HG03280 (cell line): ENCODE measurements at regions not wholly inside any gene's neighbourhood (a gene's known extent, or its start where the extent isn't known, plus 50 kb on each side); places are given as distances from the start of the nearest gene placed in this dataset.
"Not testable (repeated sequence)": the region's sequence is repeated elsewhere in the genome, so short reads cannot be mapped to it uniquely, and the experiment has no call there.

ENCODE experiments used
- ATAC-seq: cut with Tn5 transposase; IDR thresholded peaks from one replicate; pipeline ENCODE4 v1.9.1; 2021; ENCODE audit warnings: mild to moderate bottlenecking, moderate library complexity; ENCODE audit not compliant: unreplicated experiment

DNA sequence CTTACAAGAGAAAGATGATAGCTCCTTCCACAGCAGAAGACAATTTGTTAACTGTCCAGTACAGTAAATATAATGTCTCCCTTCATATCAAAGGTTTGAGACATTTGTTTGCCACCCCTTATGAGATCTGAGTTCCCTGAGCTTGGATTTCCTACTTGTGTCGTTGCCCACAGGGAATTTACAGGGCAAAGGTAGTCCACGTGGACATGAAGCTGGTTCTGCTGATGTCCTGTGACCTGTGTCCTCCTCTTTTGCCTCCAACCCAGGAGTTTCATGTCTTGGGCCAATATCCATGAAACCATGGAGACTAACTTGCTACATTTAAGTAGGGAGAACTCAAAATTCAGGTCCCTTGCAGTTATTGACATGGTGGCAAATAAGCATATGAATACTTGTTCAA lies 172.2 kb upstream of the KCTD7 start:
- not testable (repeated sequence) for ATAC-seq

DNA sequence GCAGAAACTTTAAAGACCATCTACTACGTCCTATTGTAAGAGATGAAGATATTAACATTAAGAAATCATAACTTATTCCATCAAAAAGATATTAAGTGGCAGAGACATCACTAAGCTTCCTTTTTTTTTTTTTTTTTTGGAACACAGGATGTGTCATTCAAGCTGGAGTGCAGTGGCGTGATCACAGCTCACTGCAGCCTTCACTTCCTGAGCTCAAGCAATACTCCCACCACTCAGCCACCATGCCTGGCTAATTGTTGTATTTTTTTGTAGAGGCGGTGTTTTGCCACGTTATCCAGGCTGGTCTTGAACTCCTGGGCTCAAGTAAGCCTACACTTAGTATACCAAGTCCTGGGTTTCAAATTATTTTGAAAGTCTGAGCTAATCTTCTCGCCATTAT lies 169.7 kb upstream of the KCTD7 start:
- not testable (repeated sequence) for ATAC-seq

DNA sequence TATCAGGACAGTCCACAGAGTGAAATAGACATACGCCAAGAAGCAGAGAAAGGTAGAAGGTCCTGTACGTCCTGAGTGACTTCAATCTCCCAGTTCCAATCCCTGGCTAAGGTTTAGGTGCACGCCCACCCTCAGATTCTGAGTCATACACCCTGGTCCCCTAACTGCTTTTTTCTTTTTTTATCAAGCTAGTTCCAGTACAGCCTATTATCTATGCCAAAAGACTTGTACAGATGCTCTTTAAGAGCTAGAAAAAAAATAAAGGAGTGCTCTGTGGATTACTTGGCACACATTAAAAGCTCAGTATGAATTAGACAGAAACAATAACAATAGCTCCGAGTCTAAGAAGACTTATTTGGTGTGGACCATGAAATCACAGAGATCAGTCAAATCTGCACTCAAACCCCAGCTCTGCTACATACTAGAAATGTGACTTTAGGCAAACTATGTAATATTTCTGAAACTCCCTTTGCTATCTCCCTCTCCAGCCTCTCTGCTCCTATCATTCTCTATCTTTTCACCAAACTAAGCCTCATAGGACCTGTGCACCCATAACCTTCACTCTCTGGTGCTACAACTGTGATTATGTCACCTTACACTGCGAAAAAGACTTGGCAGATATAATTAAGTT lies 168.8 kb upstream of the KCTD7 start:
- not testable (repeated sequence) for ATAC-seq

DNA sequence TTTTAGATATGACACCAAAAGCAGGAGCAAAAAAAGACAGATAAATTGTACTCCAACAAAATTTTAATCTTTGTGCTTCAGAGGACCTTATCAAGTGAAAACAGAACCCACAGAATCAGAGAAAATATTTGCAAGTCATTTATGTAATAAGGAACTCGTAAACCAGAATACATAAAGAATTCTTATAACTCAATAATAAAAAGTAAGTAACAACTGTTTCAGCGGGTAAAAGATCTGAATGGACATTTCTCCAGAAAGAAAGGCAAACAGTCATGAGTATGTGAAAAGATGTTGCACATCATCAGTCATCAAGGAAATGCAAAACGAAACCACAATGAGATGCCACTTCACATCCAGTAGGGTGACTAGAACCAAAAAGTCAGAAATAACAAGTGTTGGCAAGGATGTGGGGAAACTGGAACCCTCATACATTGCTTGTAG lies 167.7 kb upstream of the KCTD7 start:
- ATAC-seq, result no peak

DNA sequence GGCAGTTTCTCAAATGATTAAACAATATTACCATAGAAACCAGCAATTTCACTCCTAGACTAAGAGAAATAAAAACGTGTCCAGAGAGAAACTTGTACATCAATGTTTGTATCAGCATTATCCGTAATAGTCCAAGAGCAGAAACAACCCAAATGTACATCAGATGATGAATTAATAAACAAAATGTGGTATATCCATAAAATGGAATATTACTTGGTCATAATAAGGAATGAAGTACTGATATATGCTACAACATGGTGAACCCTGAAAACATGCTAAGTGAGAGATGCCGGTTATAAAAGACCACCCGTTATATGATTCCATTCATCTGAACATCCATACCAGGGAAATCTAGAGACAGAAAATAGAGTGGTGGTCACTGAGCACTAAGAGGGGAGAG lies 167.3 kb upstream of the KCTD7 start:
- ATAC-seq, result not testable (repeated sequence)

DNA sequence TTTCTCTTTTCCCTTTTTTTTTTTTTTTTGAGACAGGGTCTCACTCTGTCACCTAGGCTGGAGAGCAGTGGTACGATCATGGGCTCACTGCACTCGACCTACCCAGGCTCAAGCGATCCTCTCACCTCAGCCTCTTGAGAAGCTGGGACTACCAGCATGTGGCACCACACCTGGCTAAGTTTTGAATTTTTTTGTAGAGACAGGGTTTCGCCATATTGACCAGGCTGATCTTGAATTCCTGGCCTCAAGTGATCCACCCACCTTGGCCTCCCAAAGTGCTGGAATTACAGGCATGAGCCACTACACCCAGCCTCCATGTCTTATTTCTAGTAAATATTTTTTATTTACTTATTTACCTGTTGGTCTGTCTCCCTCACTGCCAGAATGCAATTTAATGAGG lies 165.8 kb upstream of the KCTD7 start:
- not testable (repeated sequence) for ATAC-seq

DNA sequence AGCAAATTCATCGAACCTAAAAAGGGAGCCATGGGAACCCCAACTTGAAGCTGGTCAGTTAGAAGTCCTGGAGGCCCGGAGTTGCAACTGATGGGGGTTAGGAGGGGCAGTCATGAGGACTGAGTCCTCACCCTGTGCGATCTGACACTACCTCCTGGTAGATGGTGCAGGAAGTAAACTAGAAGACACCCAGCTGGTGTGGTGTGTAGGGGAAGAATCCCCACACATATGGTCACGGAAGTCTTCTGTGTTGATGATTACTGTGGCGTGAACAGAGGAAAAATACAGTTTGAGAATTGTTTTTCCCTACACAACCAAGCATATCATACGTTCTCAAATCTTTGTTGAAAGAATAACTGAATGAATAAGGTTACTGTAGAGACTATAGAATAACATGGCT lies 164.6 kb upstream of the KCTD7 start:
- no peak for ATAC-seq

DNA sequence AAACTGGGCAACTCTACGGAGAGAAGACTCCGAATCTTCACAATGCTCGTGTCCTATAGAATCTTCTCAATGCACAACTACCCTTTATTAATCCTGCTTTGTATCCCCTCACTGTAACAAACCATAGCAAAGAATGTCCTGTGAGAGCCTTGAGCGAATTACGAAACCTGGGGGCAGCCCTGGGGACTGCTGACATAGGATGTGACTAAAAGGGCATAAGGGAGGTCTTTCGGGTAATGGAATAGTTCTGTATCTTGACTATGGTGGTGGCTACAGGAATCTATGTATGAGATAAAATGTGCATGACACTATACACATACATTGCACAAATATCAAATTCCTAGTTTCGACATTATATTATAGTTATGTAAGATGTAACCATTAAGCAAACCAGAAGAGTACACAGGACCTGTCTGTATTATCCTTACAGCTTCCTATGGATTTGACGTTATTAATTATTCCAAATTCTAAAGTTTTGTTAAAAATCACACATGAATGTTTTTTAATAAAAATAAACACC lies 162.5 kb upstream of the KCTD7 start:
- no peak for ATAC-seq

DNA sequence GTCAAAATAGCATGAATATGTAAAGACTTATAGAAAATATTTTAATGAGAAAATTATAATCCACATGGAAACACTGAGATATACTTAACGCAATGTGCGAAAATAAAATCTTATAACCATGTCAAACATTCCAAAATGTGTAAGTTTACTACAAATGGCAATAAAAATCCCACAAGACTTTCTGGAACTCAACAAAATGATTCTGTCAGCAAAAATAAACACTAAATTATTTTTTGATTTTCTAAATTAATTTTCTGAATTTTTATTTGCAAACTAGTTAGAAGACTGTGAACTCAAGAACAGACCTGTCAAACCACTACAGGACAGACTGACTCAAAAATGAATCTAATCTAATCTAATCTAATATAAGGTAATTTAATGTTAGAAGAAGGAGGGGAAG lies 160.8 kb upstream of the KCTD7 start:
- no peak for ATAC-seq

DNA sequence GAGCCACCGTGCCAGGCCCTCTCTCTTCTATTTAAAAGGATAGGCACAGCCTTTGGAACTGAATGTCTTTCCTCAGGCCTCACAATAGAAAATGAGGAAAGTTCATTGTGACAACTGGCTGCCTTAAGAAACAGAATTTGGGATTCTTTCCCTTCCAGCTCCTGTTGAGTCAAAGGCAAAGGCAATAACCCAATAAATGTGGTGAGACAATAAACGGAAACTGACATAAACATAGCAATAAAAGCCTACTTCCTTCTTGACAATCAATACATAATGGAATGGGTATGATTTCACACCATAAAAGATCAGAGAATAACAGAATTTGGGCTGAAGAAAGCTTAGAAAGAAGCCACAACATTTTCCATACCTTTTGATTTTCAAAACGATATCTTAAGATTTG lies 155.6 kb upstream of the KCTD7 start:
- not testable (repeated sequence) for ATAC-seq

DNA sequence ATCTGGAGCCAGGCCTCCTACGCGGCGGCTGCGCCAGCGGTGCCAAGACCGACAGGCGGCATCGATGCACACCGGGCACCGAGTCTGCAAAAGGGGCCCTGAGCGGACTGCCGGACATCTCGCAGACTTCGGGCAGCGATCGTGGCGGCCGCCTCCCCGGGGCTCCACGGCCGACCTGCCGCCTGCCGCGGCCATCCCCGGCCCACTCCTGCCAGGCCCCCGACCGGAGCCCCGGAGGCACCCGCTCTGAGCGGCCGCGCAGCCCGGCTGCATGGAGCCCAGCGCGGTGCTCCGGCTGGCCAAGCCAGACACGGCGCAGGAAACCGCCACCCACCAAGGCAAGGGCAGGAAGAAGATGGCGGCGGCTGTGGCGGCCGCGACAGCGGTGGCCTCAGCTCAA lies 154.2 kb upstream of the KCTD7 start:
- no peak for ATAC-seq

DNA sequence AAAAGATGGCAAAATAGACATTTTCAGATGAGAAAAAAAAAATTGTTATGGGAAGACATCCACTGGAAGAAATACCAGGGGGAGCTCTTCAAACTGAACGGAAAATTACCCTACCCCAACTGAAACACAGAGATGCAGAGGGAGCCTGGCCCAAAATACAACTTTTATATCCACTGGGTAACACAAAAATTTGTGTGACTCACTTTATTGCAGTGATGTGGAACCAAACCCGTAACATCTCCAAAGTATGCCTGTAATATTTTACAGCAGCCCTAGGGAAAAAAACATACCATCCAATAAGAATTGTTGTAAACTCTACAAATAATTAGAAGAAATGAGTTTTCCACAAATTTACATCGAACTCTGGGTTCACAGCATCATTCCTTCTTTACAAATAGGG lies 152.6 kb upstream of the KCTD7 start:
- not testable (repeated sequence) for ATAC-seq

DNA sequence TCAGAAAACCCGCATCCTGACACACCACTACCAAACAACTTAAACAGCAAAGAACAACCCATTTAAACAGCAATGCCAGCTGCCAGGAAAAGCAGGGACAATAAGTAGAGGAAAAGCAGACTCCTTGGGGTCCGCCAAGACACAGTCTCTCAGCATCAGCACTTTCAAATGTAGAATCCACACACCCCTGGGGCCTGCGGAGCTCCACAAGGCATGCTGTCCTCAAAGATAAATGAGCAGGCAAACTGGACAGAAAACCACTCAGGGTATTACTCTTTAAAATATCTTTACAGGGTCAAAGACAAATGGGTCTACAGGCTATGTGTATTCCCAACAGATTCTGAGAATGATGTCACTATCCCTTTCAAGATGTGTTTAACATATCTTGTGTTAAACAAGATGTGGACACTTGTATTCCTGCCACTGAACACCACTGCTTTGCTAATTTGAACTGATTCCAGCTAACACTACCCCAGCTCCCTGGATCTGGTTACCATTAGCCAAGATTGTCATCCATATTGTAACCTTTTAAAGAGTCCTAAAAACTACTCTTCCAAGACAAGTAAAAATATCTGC lies 150.8 kb upstream of the KCTD7 start:
- not testable (repeated sequence) for ATAC-seq

DNA sequence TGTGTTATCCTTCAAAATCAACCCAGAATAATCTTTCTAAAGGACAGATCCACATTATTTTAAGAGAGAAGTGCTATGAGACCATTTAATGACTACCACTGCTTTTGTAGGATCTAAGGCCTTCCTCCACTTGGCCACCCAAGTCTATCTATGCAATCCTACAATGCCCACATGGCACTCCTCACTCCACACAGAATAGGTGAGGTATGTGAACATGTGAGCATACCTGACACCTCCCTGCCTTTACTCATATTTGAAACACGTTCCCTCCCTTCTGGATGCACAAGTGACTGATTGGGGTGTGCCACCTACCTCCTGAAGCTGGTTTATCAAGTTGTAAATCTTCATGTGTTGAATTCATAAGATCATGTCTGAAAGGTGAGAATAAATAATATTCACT lies 147.5 kb upstream of the KCTD7 start:
- ATAC-seq, result not testable (repeated sequence)

DNA sequence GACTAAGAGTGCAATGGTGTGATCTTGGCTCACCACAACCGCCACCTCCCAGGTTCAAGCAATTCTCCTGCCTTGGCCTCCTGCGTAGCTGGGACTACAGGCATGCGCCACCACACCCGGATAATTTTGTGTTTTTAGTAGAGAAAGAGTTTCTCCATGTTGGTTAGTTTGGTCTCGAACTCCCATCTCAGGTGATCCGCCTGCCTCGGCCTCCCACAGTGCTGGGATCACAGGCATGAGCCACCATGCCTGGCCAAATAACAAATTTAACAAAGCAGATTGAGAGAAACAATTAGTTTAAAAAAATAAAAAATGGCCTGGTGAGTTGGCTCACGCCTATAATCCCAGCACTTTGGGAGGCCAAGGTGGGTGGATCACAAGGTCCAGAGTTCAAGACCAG lies 139.6 kb upstream of the KCTD7 start:
- ATAC-seq, result not testable (repeated sequence)

DNA sequence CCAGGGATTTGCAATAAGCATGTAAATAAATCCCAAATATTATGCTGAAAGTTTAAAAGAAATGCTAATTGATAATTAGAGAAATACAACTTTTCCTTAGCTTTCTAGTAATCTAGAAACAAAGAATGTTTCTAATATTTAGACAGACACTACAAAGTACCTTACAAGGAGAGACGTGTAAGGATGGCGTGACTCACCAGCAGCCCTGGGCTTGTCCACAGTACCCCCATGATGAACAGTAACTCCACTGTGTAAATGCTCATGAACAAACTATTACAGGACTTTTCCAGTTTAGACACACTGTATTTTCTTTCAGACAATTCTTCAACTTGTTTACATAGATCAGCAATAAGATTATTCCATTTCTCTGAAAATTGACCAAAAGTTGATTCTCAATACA lies 138.9 kb upstream of the KCTD7 start:
- ATAC-seq, result not testable (repeated sequence)

DNA sequence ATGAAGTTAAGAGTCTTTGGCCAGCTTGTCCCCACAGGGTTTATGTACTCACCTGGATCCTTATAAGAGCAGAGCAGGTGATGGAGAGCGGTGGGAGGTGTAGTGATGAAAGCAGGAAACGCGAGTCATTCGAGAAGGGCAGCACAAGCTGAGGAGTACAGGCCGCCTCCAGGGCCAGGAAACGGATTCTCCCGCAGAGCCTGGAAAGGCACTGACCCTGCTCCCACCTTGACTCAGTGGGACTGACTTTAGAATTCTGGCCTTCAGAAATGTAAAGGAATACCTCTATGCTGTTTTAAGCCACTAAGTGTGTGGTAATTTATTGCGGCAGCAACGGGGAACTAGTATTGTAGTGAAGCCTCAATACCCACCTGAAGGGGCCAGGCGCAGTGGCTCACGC lies 137.7 kb upstream of the KCTD7 start:
- not testable (repeated sequence) for ATAC-seq

DNA sequence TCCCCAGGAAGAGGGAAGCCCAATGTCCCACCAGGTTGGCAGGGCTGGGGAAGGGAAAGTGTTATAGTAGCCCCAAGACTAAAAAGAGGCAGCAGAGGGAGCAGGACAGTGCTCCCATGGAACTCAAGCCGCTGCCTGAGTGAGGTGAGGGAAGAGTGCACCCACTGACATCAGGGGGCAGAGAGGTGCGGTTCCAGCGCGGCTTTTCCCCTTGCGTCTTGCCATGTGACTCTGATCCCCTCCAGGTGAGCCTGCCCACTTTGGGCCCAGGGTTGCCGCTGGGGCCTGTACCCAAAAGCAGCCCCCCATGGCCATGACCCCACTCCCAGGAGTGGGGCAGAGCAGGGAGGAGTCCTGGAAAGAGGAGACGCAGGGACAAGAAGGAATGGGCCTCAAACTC lies 136.3 kb upstream of the KCTD7 start:
- not testable (repeated sequence) for ATAC-seq

DNA sequence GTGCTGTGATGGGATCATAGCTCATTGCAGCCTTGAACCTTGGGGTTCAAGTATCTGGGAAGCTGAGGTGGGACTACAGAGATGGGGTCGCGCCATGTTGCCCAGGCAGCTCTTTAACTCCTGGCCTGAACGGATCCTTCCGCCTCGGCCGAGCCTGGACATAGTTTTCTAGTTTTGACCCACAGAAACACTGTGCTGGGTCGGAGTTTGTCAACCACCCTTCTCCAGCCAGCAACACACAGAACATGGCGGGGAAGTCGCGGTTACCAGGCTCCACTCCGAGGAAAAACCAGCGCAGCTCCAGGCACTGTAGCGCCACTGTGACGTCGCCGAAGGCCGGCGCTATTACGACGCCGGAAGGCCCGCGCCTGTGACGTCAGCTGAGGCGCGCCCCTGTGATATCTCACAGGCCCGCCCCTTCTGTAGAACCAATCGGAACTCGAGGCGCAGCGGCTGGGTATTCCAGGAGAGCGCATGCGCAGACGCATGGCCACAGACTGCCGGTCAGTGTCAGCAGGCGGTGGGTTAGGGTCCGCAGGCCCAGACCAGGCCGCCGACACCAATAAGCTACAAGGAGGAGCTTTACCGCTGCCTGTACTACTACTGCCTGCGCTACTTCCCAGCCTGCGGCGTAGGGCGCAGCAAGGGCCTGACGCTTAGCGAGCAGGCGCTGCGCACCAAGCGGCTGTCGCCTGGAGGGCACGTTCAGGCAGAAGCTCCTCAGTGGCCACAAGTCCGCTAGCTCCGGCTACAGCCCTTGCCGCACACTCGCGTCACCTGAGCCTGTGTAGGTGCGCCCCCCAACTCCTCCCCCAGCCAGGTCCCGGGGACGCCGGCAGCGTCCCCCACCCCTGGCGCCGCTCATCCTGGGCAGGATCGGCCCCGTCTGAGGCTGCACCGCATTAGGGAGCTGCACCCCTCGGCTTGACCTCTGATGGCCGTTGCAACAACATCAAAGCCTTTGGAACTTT lies 135.2 kb upstream of the KCTD7 start:
- ATAC-seq, result peak; percentile 97

DNA sequence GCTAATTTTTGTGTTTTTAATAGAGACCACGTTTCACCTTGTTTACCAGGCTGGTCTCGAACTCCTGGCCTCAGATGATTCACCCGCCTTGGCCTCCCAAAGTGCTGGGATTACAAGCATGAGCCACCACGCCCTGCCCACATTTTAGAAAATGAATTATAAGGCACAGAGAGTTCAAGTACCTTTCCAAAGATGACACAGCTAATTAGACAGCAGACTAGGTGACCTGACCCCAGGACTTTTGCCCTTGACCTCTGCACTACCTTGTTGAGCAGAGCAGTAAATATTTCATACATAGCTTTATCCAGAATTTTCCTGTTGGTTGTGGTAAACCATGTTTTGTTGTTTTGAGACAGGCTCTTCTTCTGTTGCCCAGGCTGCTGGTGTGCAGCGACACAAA lies 131.3 kb upstream of the KCTD7 start:
- ATAC-seq, result no peak

DNA sequence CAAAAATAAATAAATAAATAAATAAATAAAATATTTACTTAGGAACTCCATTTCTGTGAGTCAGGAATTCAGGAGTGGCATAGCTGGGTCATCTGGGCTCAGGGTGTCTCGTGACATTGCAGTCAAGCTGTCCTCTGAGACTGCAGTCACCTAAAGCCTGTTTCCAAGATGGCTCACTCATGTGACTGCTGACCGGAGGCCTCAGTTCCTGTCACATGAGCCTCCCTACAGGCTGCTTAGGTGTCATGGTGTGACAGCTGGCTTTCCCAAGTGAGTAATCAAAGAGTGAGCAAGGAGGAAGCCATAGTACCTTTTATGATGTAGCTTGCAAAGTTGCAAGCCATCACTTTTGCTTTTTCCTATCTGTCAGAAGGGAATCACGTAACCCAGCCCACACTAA lies 128.6 kb upstream of the KCTD7 start:
- no peak for ATAC-seq
